ENCODE measurements at regions not wholly inside any gene's neighbourhood (a gene's known extent, or its start where the extent isn't known, plus 50 kb on each side); places are given as distances from the start of the nearest gene placed in this dataset.

DNA sequence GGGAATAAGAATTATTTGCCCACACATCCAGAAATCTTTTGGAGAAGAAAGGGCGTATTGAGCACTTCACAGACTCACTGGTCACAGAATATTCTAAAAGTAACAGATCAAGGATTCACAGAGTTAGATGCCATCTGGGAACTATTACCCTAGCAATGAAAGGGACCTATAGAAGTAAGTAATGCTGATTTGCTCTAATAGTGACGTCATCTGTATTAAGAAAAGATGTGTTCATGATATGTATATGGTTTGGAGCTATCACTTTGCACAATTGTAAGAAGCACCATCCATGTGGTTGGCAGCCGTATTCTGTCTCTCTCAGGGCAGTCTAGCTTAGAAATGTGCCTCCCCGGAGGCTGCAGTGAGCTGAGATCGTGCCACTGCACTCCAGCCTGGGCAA lies 52.8 kb upstream of the SV2C start:
- DNase-seq = no peak

- no peak for DNase-seq
These were observed 53.4 kb upstream of the SV2C start for GRCh38 chr5:76029739-76030138.

GRCh38 chr5:76025790-76026189 lies 57.4 kb upstream of the SV2C start:
- DNase-seq = no peak

- peak; percentile 73 for DNase-seq
These were observed 58.1 kb upstream of the SV2C start for GRCh38 chr5:76025069-76025468.

DNA sequence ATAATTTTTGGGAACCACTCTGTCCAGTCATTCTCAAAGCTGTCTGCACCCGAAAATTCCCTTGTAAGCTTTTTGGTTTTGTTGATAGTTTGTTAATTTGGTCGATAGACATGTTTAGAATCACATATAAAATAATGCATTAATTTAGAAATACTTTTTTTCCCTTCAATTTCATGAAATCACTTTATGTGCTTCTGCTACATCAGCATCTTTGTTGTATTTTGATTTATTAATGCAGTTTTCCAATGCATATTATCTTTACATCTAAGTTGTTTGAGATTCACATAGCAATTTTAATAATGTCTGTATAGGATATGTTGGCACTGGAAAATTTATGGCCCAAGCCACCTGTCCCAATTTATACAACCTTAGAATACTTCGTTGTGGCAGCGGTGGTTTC lies 60.6 kb upstream of the SV2C start:
- no peak for DNase-seq

DNA sequence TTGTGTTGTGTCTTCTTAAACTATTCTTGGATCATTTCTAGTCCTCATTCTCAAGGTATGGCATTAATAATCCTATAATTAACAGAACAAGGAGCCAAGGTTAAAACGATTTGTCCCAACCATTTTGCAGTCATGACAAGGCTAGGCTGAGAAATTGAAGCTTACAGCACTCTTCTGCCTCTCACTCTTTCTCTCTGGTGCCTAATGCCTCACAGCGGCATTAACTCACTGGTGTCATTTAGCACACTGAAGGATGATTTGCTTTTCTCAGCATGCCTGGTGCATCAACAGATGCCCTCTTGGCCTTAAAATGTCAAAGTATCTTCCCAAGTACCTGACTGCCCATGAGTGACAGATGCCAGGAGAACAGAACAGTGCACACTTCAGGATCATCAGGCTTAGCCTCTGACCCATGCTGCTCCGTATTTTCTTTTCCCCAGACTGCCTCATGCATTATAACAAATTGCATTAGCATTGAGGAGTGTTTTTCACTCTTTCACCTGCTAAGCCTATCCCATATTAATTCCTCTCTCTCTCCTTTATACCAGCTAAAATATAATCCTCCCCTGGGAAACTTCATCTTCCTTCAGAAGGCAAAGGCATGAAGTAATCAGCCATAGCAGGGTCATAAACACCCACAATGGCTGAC lies 61.1 kb upstream of the SV2C start:
- DNase-seq = no peak

DNA sequence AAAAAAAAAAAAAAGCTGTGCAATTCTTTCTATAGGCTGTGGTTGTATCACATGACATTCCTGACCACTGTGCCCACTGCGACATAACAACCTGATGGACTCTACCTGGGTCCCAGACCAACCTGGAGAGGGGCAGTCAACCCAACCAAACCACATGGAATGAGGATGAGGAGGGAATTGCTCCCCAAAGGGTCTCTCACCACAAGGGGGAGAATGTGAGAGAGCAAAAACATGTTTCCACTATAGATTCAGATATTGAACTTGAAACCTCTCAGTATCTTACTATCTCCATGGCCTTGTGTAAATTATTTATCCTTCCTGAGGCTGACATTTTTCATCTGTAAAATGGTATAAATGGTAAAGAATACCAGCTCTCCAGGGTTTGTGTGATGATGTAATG lies 66.9 kb upstream of the SV2C start:
- DNase-seq = no peak

GRCh38 chr5:76014005-76014404 lies 69.2 kb upstream of the SV2C start:
- DNase-seq = no peak

DNA sequence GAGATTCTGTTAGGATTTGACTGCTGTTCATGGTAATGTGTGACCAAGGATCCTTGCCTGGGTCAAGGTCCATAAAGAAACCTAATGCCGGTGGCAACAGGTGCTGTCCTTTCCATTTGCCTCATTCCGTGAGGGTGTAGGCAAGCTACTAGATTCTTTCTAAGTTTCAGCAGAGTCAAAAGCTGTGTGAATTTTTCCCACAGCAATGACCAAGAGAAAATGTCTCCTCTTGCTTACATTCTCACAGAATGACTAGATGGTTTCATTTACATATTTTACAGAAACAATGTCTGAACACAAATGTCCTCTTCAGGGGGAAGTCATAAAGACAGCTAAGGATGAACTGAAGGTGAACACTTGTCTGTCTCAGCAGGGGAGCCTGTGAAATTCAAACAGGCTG lies 75.3 kb upstream of the SV2C start:
- DNase-seq = no peak

- DNase-seq = no peak
These were observed 82.6 kb upstream of the SV2C start for GRCh38 chr5:76000582-76000981.

- DNase-seq = no peak
These were observed 89.3 kb upstream of the SV2C start for GRCh38 chr5:75993643-75994520.

- DNase-seq = no peak
These were observed 90.0 kb upstream of the SV2C start for GRCh38 chr5:75993183-75993582.

- DNase-seq = no peak
These were observed 90.4 kb upstream of the SV2C start for GRCh38 chr5:75992753-75993152.

- DNase-seq = no peak
These were observed 98.1 kb upstream of the SV2C start for GRCh38 chr5:75985077-75985476.

- no peak for DNase-seq
These were observed 107.7 kb upstream of the SV2C start for GRCh38 chr5:75975496-75975895.

- no peak for DNase-seq
These were observed 117.9 kb upstream of the SV2C start for GRCh38 chr5:75965292-75965691.

DNA sequence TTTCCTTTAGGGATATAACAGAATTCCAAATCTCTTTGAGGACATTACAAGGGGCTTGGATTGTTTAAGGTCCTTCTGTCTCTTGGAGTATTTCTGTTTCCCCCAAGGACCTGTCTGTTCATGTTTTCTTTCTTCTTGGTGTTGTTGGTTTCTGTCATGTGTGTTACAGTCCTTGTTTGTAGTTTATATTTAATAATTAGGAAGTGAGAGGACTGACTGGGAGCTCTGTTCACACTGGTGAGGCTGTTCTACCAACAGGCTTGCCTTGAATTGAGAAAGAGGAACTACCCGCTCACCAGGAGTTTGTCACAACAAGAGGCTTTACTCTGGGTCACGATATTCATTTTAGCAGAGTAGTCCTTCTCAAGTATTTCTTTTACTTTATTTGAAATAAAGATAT lies 119.2 kb upstream of the SV2C start:
- DNase-seq = no peak

- DNase-seq = no peak
These were observed 119.6 kb upstream of the SV2C start for GRCh38 chr5:75963554-75963953.

GRCh38 chr5:75961818-75962217 lies 121.4 kb upstream of the SV2C start:
- DNase-seq = no peak

DNA sequence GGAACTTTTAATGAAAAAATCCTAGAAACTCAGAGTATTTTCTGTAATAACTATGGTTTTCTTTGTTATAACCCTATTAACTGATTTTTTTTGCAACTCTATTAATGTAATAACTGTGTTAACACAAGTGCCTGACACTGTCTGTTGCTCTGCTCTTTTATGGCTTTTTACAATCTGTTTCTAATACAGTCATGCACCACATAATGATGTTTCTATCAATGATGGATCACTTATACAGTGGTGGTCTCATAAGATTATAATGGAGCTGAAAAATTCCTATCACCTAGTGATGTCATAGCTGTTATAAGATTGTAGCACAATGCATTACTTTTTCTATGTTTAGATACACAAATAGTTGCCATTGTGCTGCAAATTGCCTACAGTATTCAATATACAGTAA lies 123.1 kb upstream of the SV2C start:
- DNase-seq = no peak

- DNase-seq = no peak
These were observed 130.2 kb upstream of the SV2C start for GRCh38 chr5:75952963-75953362.

GRCh38 chr5:75952291-75952690 lies 130.9 kb upstream of the SV2C start:
- DNase-seq = no peak

DNA sequence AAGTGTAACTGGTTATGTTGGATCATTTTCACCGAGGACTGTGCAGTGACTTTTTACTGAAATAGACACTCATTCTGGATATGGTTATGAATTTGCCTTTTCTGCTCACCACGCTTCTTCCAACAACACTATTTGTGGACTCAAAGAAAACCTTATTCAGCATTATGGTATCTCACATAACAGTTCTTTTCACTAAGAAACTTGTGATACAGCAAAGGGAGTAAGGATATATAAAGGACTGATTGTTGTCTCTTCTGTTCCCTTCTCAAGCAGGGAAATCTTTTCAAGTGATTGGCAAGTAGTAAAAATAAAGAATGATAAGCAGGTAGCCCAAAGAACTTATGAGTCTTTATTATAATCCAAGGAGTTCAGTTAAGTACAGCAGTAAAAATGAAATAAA lies 131.5 kb upstream of the SV2C start:
- DNase-seq = no peak

DNA sequence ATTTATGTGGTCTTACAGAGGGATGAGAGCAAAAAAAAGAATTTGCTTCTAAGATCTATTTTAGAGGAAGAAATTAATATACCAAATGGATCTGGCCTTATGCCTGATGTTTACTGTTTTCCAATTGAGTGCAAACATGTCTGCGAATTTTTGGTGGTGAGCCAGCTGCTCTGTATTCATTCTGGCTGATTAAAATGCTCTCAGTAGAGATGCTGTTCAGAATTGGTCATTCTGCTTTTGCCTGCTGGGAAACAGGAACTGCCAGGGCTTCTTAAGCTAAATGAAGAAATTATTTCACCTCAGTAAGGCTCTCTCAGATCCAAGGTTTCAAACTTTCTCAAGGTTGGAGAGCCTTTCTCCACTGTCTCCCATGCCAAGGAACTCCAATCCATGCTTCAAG lies 132.0 kb upstream of the SV2C start:
- DNase-seq = peak; percentile 62

- no peak for DNase-seq
These were observed 134.7 kb upstream of the SV2C start for GRCh38 chr5:75948438-75948837.

Measured in NCI-H1105 treated with DMSO at 0.1 percent for 48 hours (cell line).